ENCODE measurements at regions not wholly inside any gene's neighbourhood (a gene's known extent, or its start where the extent isn't known, plus 50 kb on each side); places are given as distances from the start of the nearest gene placed in this dataset.

DNA sequence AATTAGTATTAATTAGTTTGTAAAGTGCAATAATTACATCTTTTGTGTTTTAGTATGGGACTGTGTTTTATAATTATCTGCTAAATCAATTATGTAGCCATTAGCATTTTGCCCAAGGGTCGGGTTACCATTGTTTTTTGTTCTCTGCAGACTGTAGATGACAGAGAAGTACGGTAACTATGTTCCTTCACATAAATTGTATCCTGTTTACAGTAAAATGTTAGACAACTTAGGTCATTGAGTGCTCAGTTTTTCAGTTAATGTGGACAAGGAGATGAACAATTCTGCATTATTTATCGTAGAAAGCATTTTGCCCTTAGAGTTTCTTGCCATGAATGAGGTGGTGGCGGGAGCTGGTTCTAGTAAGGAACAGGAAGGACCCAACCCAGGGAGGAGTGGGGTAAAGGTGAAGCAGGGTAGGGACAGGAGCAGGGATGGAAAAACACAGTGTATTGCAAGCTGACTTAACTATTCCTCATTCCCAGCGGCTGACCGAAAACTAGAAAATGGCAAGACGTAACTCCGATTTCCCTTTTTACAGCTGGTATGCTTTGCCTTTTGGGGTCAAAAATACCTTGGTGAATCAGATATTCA, 243.7 kb upstream of the SLC24A2 start:
- H3K79me2 ChIP-seq (ENCODE audit: low read depth) = no peaks in the 10 kb centered on the region
- H3K27ac ChIP-seq = no peak overlapping the region
- H4K20me1 ChIP-seq (ENCODE audit: low read depth) = no peaks in the 10 kb centered on the region
- no peaks in the 10 kb centered on the region for H3F3A ChIP-seq (ENCODE audit: low read depth)
- H2AFZ ChIP-seq (replicated peaks) = no peak overlapping the region
- H3K27me3 ChIP-seq = no peaks in the 10 kb centered on the region
- Mint-ChIP-seq H3K4me3 (no peak overlapping the region), H3K27ac (no peak overlapping the region), H3K36me3 (no peaks in the 10 kb centered on the region), H3K4me1 (peaks cover 2% of the 10 kb centered on the region), H3K9me3 (no peaks in the 10 kb centered on the region), H3K27me3 (ENCODE audit: insufficient read depth, low read depth) (no peaks in the 10 kb centered on the region)
- no peak overlapping the region for H3K4me2 ChIP-seq
- peaks cover 7% of the 10 kb centered on the region for H3K4me1 ChIP-seq
- H3K4me3 ChIP-seq = no peak overlapping the region
- DNase-seq (ENCODE audit: low spot score) = no peak
- H3K36me3 ChIP-seq = no peaks in the 10 kb centered on the region
- H3K9me3 ChIP-seq (ENCODE audit: low read depth) = no peaks in the 10 kb centered on the region
- no peak for TF ChIP-seq EZH2phosphoT487 (IDR thresholded peaks at IDR 0.05)
- TF ChIP-seq, protein P1, sequence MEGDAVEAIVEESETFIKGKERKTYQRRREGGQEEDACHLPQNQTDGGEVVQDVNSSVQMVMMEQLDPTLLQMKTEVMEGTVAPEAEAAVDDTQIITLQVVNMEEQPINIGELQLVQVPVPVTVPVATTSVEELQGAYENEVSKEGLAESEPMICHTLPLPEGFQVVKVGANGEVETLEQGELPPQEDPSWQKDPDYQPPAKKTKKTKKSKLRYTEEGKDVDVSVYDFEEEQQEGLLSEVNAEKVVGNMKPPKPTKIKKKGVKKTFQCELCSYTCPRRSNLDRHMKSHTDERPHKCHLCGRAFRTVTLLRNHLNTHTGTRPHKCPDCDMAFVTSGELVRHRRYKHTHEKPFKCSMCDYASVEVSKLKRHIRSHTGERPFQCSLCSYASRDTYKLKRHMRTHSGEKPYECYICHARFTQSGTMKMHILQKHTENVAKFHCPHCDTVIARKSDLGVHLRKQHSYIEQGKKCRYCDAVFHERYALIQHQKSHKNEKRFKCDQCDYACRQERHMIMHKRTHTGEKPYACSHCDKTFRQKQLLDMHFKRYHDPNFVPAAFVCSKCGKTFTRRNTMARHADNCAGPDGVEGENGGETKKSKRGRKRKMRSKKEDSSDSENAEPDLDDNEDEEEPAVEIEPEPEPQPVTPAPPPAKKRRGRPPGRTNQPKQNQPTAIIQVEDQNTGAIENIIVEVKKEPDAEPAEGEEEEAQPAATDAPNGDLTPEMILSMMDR (IDR thresholded peaks at IDR 0.05) = no peak
- TF ChIP-seq EZH2 (IDR thresholded peaks at IDR 0.05) = no peak
- no peak overlapping the region for H3K9ac ChIP-seq

DNA sequence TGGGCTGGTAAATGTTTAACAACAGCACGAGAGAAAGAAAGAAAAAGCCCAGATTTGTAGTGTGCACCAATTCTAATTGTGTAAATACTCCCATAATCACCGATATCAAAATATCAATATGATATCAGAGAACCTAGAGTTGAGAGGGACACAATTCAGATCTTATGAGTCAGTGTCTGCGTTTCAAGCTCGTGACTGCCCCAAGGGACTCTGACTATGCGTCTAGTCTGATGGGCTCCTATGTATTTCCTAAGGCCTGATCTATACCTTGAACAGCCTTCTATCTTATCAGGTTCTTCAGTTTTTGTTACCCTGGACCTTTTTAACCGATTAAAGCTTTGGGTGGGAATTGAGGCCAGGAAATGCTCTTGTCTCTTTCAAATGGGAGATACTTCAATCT, 243.0 kb upstream of the SLC24A2 start:
- Mint-ChIP-seq H3K27me3 (ENCODE audit: insufficient read depth, low read depth) (no peaks in the 10 kb centered on the region), H3K4me3 (no peak overlapping the region), H3K9me3 (no peaks in the 10 kb centered on the region), H3K27ac (no peak overlapping the region), H3K4me1 (peaks cover 2% of the 10 kb centered on the region), H3K36me3 (no peaks in the 10 kb centered on the region)
- no peaks in the 10 kb centered on the region for H3F3A ChIP-seq (ENCODE audit: low read depth)
- TF ChIP-seq EZH2phosphoT487 (IDR thresholded peaks at IDR 0.05) (no peak), EZH2 (IDR thresholded peaks at IDR 0.05) (no peak)
- TF ChIP-seq, protein P1 (IDR thresholded peaks at IDR 0.05) = no peak
- H3K4me3 ChIP-seq = no peak overlapping the region
- H2AFZ ChIP-seq (replicated peaks) = no peak overlapping the region
- no peaks in the 10 kb centered on the region for H3K79me2 ChIP-seq (ENCODE audit: low read depth)
- peaks cover 7% of the 10 kb centered on the region for H3K4me1 ChIP-seq
- DNase-seq (ENCODE audit: low spot score) = no peak
- no peaks in the 10 kb centered on the region for H4K20me1 ChIP-seq (ENCODE audit: low read depth)
- H3K36me3 ChIP-seq = no peaks in the 10 kb centered on the region
- H3K27ac ChIP-seq = no peak overlapping the region
- H3K4me2 ChIP-seq = no peak overlapping the region
- H3K9ac ChIP-seq = no peak overlapping the region
- H3K27me3 ChIP-seq = no peaks in the 10 kb centered on the region
- H3K9me3 ChIP-seq (ENCODE audit: low read depth) = no peaks in the 10 kb centered on the region

DNA sequence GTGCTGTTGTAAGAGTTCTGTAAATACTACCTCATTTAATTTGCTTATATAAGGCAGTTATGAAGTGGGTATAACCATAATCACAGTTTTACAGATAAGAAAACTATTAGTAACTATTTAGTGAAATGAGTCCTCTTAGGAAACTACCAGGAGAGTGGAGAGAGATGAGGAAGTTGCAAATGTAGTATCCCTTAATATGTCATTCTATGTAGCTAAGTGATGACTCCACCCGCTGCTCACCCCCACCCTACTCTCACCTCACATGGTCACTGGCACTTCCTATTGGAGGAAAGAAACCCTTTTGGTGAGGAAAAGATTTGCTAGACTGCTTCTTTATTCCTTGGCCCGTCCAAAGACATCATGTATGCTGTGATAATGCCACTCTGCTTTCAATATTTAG, 241.8 kb upstream of the SLC24A2 start:
- no peaks in the 10 kb centered on the region for H3K9me3 Mint-ChIP-seq
- Histone ChIP-seq H3K4me3 (no peak overlapping the region), H4K20me1 (ENCODE audit: low read depth) (no peaks in the 10 kb centered on the region), H3F3A (ENCODE audit: low read depth) (no peaks in the 10 kb centered on the region), H3K9ac (no peak overlapping the region), H2AFZ (replicated peaks) (no peak overlapping the region), H3K9me3 (ENCODE audit: low read depth) (no peaks in the 10 kb centered on the region), H3K79me2 (ENCODE audit: low read depth) (no peaks in the 10 kb centered on the region), H3K27ac (no peak overlapping the region), H3K4me2 (no peak overlapping the region), H3K27me3 (no peaks in the 10 kb centered on the region), H3K4me1 (peaks cover 7% of the 10 kb centered on the region), H3K36me3 (no peaks in the 10 kb centered on the region)
- peaks cover 2% of the 10 kb centered on the region for H3K4me1 Mint-ChIP-seq
- no peak for TF ChIP-seq EZH2 (IDR thresholded peaks at IDR 0.05)
- no peak for TF ChIP-seq EZH2phosphoT487 (IDR thresholded peaks at IDR 0.05)
- TF ChIP-seq, protein P1 (IDR thresholded peaks at IDR 0.05) = no peak
- H3K27ac Mint-ChIP-seq = no peak overlapping the region
- no peaks in the 10 kb centered on the region for H3K36me3 Mint-ChIP-seq
- no peaks in the 10 kb centered on the region for H3K27me3 Mint-ChIP-seq (ENCODE audit: insufficient read depth, low read depth)
- no peak overlapping the region for H3K4me3 Mint-ChIP-seq
- no peak for DNase-seq (ENCODE audit: low spot score)

Data from neural progenitor cell (in vitro differentiated cells).